GM23338 (cell line): ENCODE measurements at regions not wholly inside any gene's neighbourhood (a gene's known extent, or its start where the extent isn't known, plus 50 kb on each side); places are given as distances from the start of the nearest gene placed in this dataset.

Source experiments
- ATAC-seq: fragments of 200-7000 bp; cut with Tn5 transposase; 3 replicates; pipeline ENCODE4 v1.9.1; 2020
- DNase-seq: peaks from one replicate; pipeline ENCODE4 v3.0.0-alpha.2; 2015; ENCODE audit warnings: low spot score
- H2AFZ ChIP-seq: fragments of 200-600 bp; sonication (generic); 2 replicates; pipeline ENCODE4 v1.8.0; 2016; ENCODE audit warnings: antibody characterized with exemption, mild to moderate bottlenecking, moderate library complexity
- H3F3A ChIP-seq: fragments of 200-600 bp; sonication (generic); replicated peaks from 2 replicates; pipeline ENCODE4 v1.8.0; 2017; ENCODE audit warnings: antibody characterized with exemption, mixed run types, low read depth
- H3K27ac ChIP-seq: fragments of 200-600 bp; sonication (generic); 2 replicates; pipeline ENCODE4 v1.6.1; 2016; ENCODE audit warnings: low read depth
- H3K27me3 ChIP-seq: fragments of 200-600 bp; sonication (generic); 2 replicates; pipeline ENCODE4 v1.8.0; 2016; ENCODE audit warnings: mild to moderate bottlenecking, mixed run types, moderate library complexity; ENCODE audit not compliant: insufficient read depth
- H3K36me3 ChIP-seq: fragments of 200-600 bp; sonication (generic); 2 replicates; pipeline ENCODE4 v1.8.0; 2016; ENCODE audit warnings: mild to moderate bottlenecking; ENCODE audit not compliant: insufficient read depth
- H3K4me1 ChIP-seq: fragments of 200-600 bp; sonication (generic); 2 replicates; pipeline ENCODE4 v1.8.0; 2016; ENCODE audit warnings: mild to moderate bottlenecking, moderate library complexity; ENCODE audit not compliant: insufficient read depth
- H3K4me2 ChIP-seq: fragments of 200-600 bp; sonication (generic); 2 replicates; pipeline ENCODE4 v1.7.1; 2017; ENCODE audit warnings: mixed run types
- H3K4me3 ChIP-seq: fragments of 200-600 bp; sonication (generic); 2 replicates; pipeline ENCODE4 v1.6.1; 2016; ENCODE audit warnings: mixed run types
- H3K79me2 ChIP-seq: fragments of 200-600 bp; sonication (generic); replicated peaks from 2 replicates; pipeline ENCODE4 v1.8.0; 2017; ENCODE audit warnings: mild to moderate bottlenecking; ENCODE audit not compliant: insufficient read depth
- H3K9me2 ChIP-seq: fragments of 200-600 bp; sonication (generic); 2 replicates; pipeline ENCODE4 v1.8.0; 2017; ENCODE audit not compliant: insufficient read depth
- H4K20me1 ChIP-seq: fragments of 200-600 bp; sonication (generic); replicated peaks from 2 replicates; pipeline ENCODE4 v1.8.0; 2017; ENCODE audit warnings: mild to moderate bottlenecking; ENCODE audit not compliant: insufficient read depth
- H3K27ac Mint-ChIP-seq: 2 replicates; pipeline ENCODE4 v1.8.0; 2020; ENCODE audit warnings: inconsistent platforms, mild to moderate bottlenecking, moderate library complexity, mixed read lengths
- H3K27me3 Mint-ChIP-seq: 3 replicates; pipeline ENCODE4 v1.8.0; 2022; ENCODE audit warnings: low read depth, mild to moderate bottlenecking, moderate library complexity, mixed read lengths, inconsistent platforms; ENCODE audit not compliant: insufficient read depth, poor library complexity
- H3K36me3 Mint-ChIP-seq: 3 replicates; pipeline ENCODE4 v1.8.0; 2021; ENCODE audit warnings: low read depth, mild to moderate bottlenecking, inconsistent platforms, moderate library complexity, mixed read lengths
- H3K4me1 Mint-ChIP-seq: 3 replicates; pipeline ENCODE4 v1.8.0; 2020; ENCODE audit warnings: mild to moderate bottlenecking, inconsistent platforms, mixed read lengths
- H3K4me3 Mint-ChIP-seq: 3 replicates; pipeline ENCODE4 v1.8.0; 2021; ENCODE audit warnings: moderate library complexity, mild to moderate bottlenecking, inconsistent platforms, mixed read lengths
- H3K9me3 Mint-ChIP-seq: 3 replicates; pipeline ENCODE4 v1.8.0; 2020; ENCODE audit warnings: moderate library complexity, mild to moderate bottlenecking, inconsistent platforms, mixed read lengths
- CREB1 ChIP-seq: fragments of 250-450 bp; sonication (Bioruptor Pico); IDR thresholded peaks from 2 replicates; pipeline ENCODE4 v1.5.0; 2020; ENCODE audit warnings: low read depth, mild to moderate bottlenecking, moderate library complexity
- CTCF ChIP-seq, 2 experiments: fragments of 200-600 bp in 1 of 2; sonication (generic) in 1 of 2; conservative IDR thresholded peaks; 2 replicates each; pipeline versions ENCODE4 v1.5.1 to v1.6.1; 2016 to 2017; ENCODE audit warnings: antibody characterized with exemption in 2 of 2, low read depth in 2 of 2, mild to moderate bottlenecking in 2 of 2, moderate library complexity in 1 of 2
- ETS1 ChIP-seq: IDR thresholded peaks from 2 replicates; pipeline ENCODE4 v1.6.1; 2016; ENCODE audit warnings: antibody characterized with exemption
- EZH2 ChIP-seq: fragments of 200-600 bp; sonication (generic); IDR thresholded peaks from one replicate; pipeline ENCODE4 v1.8.0; 2017; ENCODE audit warnings: antibody characterized with exemption, mild to moderate bottlenecking, low read depth; ENCODE audit not compliant: unreplicated experiment
- EZH2phosphoT487 ChIP-seq: fragments of 200-600 bp; sonication (generic); IDR thresholded peaks from one replicate; pipeline ENCODE4 v1.8.1; 2018; ENCODE audit warnings: antibody characterized with exemption; ENCODE audit not compliant: unreplicated experiment
- JUNB ChIP-seq: IDR thresholded peaks from one replicate; pipeline ENCODE4 v1.6.1; 2016; ENCODE audit warnings: antibody characterized with exemption; ENCODE audit not compliant: unreplicated experiment
- NANOG ChIP-seq: IDR thresholded peaks from 2 replicates; pipeline ENCODE4 v1.6.1; 2016; ENCODE audit warnings: antibody characterized with exemption, borderline replicate concordance
- POLR2AphosphoS5 ChIP-seq: IDR thresholded peaks from 2 replicates; pipeline ENCODE4 v1.6.1; 2016; ENCODE audit warnings: antibody characterized with exemption, low read depth
- REST ChIP-seq: IDR thresholded peaks from one replicate; pipeline ENCODE4 v1.6.1; 2018; ENCODE audit warnings: antibody characterized with exemption; ENCODE audit not compliant: unreplicated experiment
- STAT1 ChIP-seq: IDR thresholded peaks from one replicate; pipeline ENCODE4 v1.6.1; 2016; ENCODE audit warnings: antibody characterized with exemption; ENCODE audit not compliant: unreplicated experiment
- ZNF114 ChIP-seq: fragments of 250-450 bp; sonication (Bioruptor Pico); IDR thresholded peaks from 2 replicates; pipeline ENCODE4 v1.5.0; 2020; ENCODE audit warnings: mild to moderate bottlenecking, moderate library complexity
- ZNF331 ChIP-seq: fragments of 250-450 bp; sonication (Bioruptor Pico); IDR thresholded peaks from 2 replicates; pipeline ENCODE4 v1.5.0; 2020; ENCODE audit warnings: low read depth, mild to moderate bottlenecking, moderate library complexity
- ZNF462 ChIP-seq: fragments of 250-450 bp; sonication (Bioruptor Pico); IDR thresholded peaks from 2 replicates; pipeline ENCODE4 v1.5.0; 2020; ENCODE audit warnings: mild to moderate bottlenecking, moderate library complexity

- Histone ChIP-seq H4K20me1 (no peaks in the 10 kb centered on the region), H3K27ac (no peak overlapping the region), H3K4me3 (no peak overlapping the region), H3F3A (no peaks in the 10 kb centered on the region), H3K4me2 (no peak overlapping the region), H2AFZ (no peak overlapping the region), H3K79me2 (no peaks in the 10 kb centered on the region), H3K4me1 (no peaks in the 10 kb centered on the region), H3K9me2 (peaks cover 7% of the 10 kb centered on the region; the same call in 1 of the 2 replicates), H3K36me3 (no peaks in the 10 kb centered on the region), H3K27me3 (no peaks in the 10 kb centered on the region)
- H3K4me1 Mint-ChIP-seq = no peaks in the 10 kb centered on the region
- TF ChIP-seq POLR2AphosphoS5 (no peak), CREB1 (CRISPR knock-in tag) (no peak), NANOG (no peak), JUNB (no peak), STAT1 (no peak), ZNF462 (CRISPR knock-in tag) (no peak), REST (no peak), ZNF114 (CRISPR knock-in tag) (no peak), EZH2 (no peak), ETS1 (no peak), ZNF331 (CRISPR knock-in tag) (no peak), EZH2phosphoT487 (no peak), CTCF (conservative IDR thresholded peaks at IDR 0.05; ENCODE audit: low read depth in 2 of 2) (no peak)
- H3K27ac Mint-ChIP-seq = no peak overlapping the region
- ATAC-seq (no peak), DNase-seq (no peak)
- H3K4me3 Mint-ChIP-seq = no peak overlapping the region
- no peaks in the 10 kb centered on the region for H3K36me3 Mint-ChIP-seq
- peaks cover 3% of the 10 kb centered on the region for H3K27me3 Mint-ChIP-seq
- no peaks in the 10 kb centered on the region; the same call in 2 of the 3 replicates for H3K9me3 Mint-ChIP-seq
Measured at GRCh38 chr1:56206391-56206790, 373.0 kb downstream of the PLPP3 start.
